Urinary bladder (tissue), 3 donors: ENCODE measurements at regions not wholly inside any gene's neighbourhood (a gene's known extent, or its start where the extent isn't known, plus 50 kb on each side); places are given as distances from the start of the nearest gene placed in this dataset.
A peak's percentile ranks its signal among the peaks of the same experiment; 100 is the strongest.

Experiments
- DNase-seq: peaks from one replicate; pipeline ENCODE4 v3.0.0-alpha.2; 2015; ENCODE audit errors: extremely low spot score
- H3K27ac ChIP-seq: one replicate; pipeline ENCODE4 v1.5.1; 2013; ENCODE audit warnings: low read depth, mild to moderate bottlenecking, moderate library complexity
- H3K36me3 ChIP-seq: one replicate; pipeline ENCODE4 v1.6.1; 2013; ENCODE audit warnings: mild to moderate bottlenecking, moderate library complexity; ENCODE audit not compliant: insufficient read depth
- H3K4me1 ChIP-seq: one replicate; pipeline ENCODE4 v1.6.1; 2013; ENCODE audit warnings: mild to moderate bottlenecking, moderate library complexity; ENCODE audit not compliant: insufficient read depth
- H3K4me3 ChIP-seq: one replicate; pipeline ENCODE4 v1.5.1; 2013; ENCODE audit warnings: low read depth, low read length
- WGBS: extraction: QIAGEN DNeasy Blood & Tissue Kit; methylation state at CpG from one replicate; pipeline ENCODE4 v1.1.7; 2013; 5-methylcytosine and 5-hydroxymethylcytosine counted together
- donor health status: healthy with polysubstance abuse.
- donor health status: healthy.

- Histone ChIP-seq H3K36me3 (peaks cover 5% of the 10 kb centered on the region), H3K4me3 (no peak overlapping the region), H3K4me1 (no peaks in the 10 kb centered on the region), H3K27ac (no peak overlapping the region)
- no peak for DNase-seq
- WGBS: 91% methylated on average over 6 of the region's 6 CpGs
Measured at GRCh38 chr3:127033171-127033570, 50.3 kb downstream of the PLXNA1 start.

- DNase-seq: no peak
- peaks cover 4% of the 10 kb centered on the region for H3K36me3 ChIP-seq
- WGBS: 93% methylated on average over 20 of the region's 20 CpGs
- no peak overlapping the region for H3K4me3 ChIP-seq
- no peak overlapping the region for H3K27ac ChIP-seq
- H3K4me1 ChIP-seq: no peaks in the 10 kb centered on the region
Measured at GRCh38 chr3:127033786-127034185, 50.9 kb downstream of the PLXNA1 start.

GRCh38 chr3:127034195-127034989, 51.5 kb downstream of the PLXNA1 start:
- H3K4me1 ChIP-seq: no peaks in the 10 kb centered on the region
- 94% methylated on average over 30 of the region's 30 CpGs for WGBS
- no peak overlapping the region for H3K27ac ChIP-seq
- no peak for DNase-seq
- peaks cover 4% of the 10 kb centered on the region for H3K36me3 ChIP-seq
- no peak overlapping the region for H3K4me3 ChIP-seq

- H3K4me1 ChIP-seq: no peaks in the 10 kb centered on the region
- no peak overlapping the region for H3K4me3 ChIP-seq
- 84% methylated on average over 13 of the region's 13 CpGs for WGBS
- DNase-seq: no peak
- H3K36me3 ChIP-seq: peaks cover 4% of the 10 kb centered on the region
- no peak overlapping the region for H3K27ac ChIP-seq
Measured at GRCh38 chr3:127034990-127035652, 52.2 kb downstream of the PLXNA1 start.

- no peaks in the 10 kb centered on the region for H3K4me1 ChIP-seq
- WGBS: 53% methylated on average over 10 of the region's 10 CpGs
- peak; percentile 58 for DNase-seq
- no peak overlapping the region for H3K4me3 ChIP-seq
- H3K27ac ChIP-seq: no peak overlapping the region
- peaks cover 4% of the 10 kb centered on the region for H3K36me3 ChIP-seq
Measured at GRCh38 chr3:127035677-127036076, 52.8 kb downstream of the PLXNA1 start.

GRCh38 chr3:127036209-127037020, 53.5 kb downstream of the PLXNA1 start:
- H3K27ac ChIP-seq: no peak overlapping the region
- DNase-seq: no peak
- WGBS: 85% methylated on average over 28 of the region's 28 CpGs
- no peak overlapping the region for H3K4me3 ChIP-seq
- peaks cover 3% of the 10 kb centered on the region for H3K36me3 ChIP-seq
- no peaks in the 10 kb centered on the region for H3K4me1 ChIP-seq

- Histone ChIP-seq H3K36me3 (peaks cover 3% of the 10 kb centered on the region), H3K4me1 (no peaks in the 10 kb centered on the region), H3K4me3 (no peak overlapping the region), H3K27ac (no peak overlapping the region)
- no peak for DNase-seq
- 73% methylated on average over 16 of the region's 16 CpGs for WGBS
Measured at GRCh38 chr3:127037021-127037400, 54.1 kb downstream of the PLXNA1 start.

- Histone ChIP-seq H3K4me3 (no peak overlapping the region), H3K36me3 (peaks cover 3% of the 10 kb centered on the region), H3K27ac (no peak overlapping the region), H3K4me1 (no peaks in the 10 kb centered on the region)
- WGBS: 58% methylated on average over 11 of the region's 11 CpGs
- DNase-seq: no peak
Measured at GRCh38 chr3:127037418-127037841, 54.5 kb downstream of the PLXNA1 start.

GRCh38 chr3:127037971-127038446, 55.1 kb downstream of the PLXNA1 start:
- no peak for DNase-seq
- Histone ChIP-seq H3K4me3 (no peak overlapping the region), H3K36me3 (no peaks in the 10 kb centered on the region), H3K4me1 (no peaks in the 10 kb centered on the region), H3K27ac (no peak overlapping the region)
- WGBS: 68% methylated on average over 10 of the region's 10 CpGs

- DNase-seq: no peak
- Histone ChIP-seq H3K36me3 (no peaks in the 10 kb centered on the region), H3K4me3 (no peak overlapping the region), H3K4me1 (no peaks in the 10 kb centered on the region), H3K27ac (no peak overlapping the region)
- 43% methylated on average over 14 of the region's 14 CpGs for WGBS
Measured at GRCh38 chr3:127038466-127038865, 55.6 kb downstream of the PLXNA1 start.

GRCh38 chr3:127038923-127039581, 56.1 kb downstream of the PLXNA1 start:
- no peak overlapping the region for H3K27ac ChIP-seq
- 82% methylated on average over 12 of the region's 12 CpGs for WGBS
- H3K36me3 ChIP-seq: no peaks in the 10 kb centered on the region
- no peaks in the 10 kb centered on the region for H3K4me1 ChIP-seq
- no peak for DNase-seq
- H3K4me3 ChIP-seq: no peak overlapping the region

- no peak overlapping the region for H3K27ac ChIP-seq
- no peaks in the 10 kb centered on the region for H3K4me1 ChIP-seq
- H3K36me3 ChIP-seq: no peaks in the 10 kb centered on the region
- DNase-seq: no peak
- WGBS: 90% methylated on average over 9 of the region's 9 CpGs
- no peak overlapping the region for H3K4me3 ChIP-seq
Measured at GRCh38 chr3:127039719-127040118, 56.8 kb downstream of the PLXNA1 start.

GRCh38 chr3:127040216-127040615, 57.3 kb downstream of the PLXNA1 start:
- no peaks in the 10 kb centered on the region for H3K4me1 ChIP-seq
- WGBS: 72% methylated on average over 4 of the region's 4 CpGs
- no peaks in the 10 kb centered on the region for H3K36me3 ChIP-seq
- no peak overlapping the region for H3K27ac ChIP-seq
- no peak for DNase-seq
- H3K4me3 ChIP-seq: no peak overlapping the region
